ENCODE measurements at regions not wholly inside any gene's neighbourhood (a gene's known extent, or its start where the extent isn't known, plus 50 kb on each side); places are given as distances from the start of the nearest gene placed in this dataset.
"Not testable (repeated sequence)": the region's sequence is repeated elsewhere in the genome, so short reads cannot be mapped to it uniquely, and the experiment has no call there.

DNA sequence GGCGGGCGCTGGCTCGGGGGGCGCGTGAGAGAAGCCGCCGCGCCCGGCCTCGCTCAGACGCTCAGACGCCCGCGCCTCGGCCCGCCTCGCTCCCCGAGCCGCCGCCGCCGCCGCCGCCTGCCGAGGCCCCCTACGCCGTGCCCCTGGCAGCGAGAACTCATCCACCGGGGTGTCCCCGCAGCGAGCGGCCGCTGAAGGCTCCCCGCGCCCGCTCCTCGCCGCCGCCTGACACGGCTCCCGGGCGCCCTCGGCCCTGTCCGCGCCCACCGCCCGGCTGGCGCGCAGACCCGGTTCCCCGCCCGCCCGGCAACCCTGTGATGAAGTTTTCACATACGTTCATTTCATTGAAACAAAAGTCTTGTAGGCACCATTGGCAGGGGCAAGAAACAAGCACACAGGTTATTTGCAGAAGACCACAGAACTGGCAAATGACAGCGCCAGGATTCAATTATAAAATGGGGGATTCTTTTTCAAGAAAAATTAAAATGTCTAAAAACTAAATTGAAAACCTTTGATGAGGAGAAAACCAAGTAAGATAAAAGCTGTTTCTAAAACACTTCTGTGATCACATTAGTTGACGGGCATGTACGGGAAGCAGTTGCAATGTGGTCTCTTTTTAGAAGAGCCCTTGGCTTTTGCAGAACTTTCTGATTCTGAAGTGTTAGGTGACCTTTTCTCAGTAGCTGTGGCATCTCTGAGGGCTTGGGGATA lies 50.5 kb upstream of the TUBA3D start:
- Mint-ChIP-seq H3K27ac (no peak overlapping the region), H3K4me1 (peaks cover 8% of the 10 kb centered on the region), H3K27me3 (peaks cover 82% of the 10 kb centered on the region), H3K36me3 (peaks cover 3% of the 10 kb centered on the region), H3K9me3 (no peaks in the 10 kb centered on the region), H3K4me3 (peak overlapping the region; percentile 50)
- peak; percentile 38 for DNase-seq
- peak; percentile 42 for ATAC-seq (ENCODE audit: low read depth)
- POLR2A ChIA-PET: no interaction called here

GRCh38 chr2:131424605-131425114 lies 51.3 kb upstream of the TUBA3D start:
- POLR2A ChIA-PET; ATAC-seq (ENCODE audit: low read depth); H3K4me1 Mint-ChIP-seq; H3K27ac Mint-ChIP-seq; H3K36me3 Mint-ChIP-seq; H3K9me3 Mint-ChIP-seq; DNase-seq: not testable (repeated sequence)
- Mint-ChIP-seq H3K27me3 (peaks cover 85% of the 10 kb centered on the region), H3K4me3 (peak overlapping the region; percentile 48)

- not testable (repeated sequence) for ATAC-seq (ENCODE audit: low read depth)
Measured at GRCh38 chr2:131420751-131421150, 55.2 kb upstream of the TUBA3D start.

DNA sequence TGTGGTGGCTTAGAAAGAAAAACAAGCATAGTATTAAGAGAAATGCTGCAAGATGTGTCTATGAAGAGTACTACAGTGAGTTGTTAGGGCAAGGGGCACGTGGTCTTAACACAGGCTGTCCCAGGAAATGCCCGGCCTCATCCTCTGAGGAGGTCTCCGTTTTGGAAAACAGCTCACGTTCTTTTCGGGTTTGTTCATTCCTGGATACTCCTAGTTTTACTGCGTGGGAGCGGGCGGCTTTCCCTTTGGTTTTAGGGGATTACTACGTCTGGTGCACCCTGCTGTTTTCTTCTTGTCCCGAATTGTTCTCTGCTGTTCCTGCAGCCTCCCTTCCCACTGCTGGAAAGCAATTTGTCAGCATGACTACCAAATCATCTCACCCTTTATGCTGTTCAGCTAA lies 55.5 kb upstream of the RAB6D start:
- H3K4me3 Mint-ChIP-seq: no peak overlapping the region
- H3K27me3 Mint-ChIP-seq: peaks cover 69% of the 10 kb centered on the region
- no peak overlapping the region for H3K27ac Mint-ChIP-seq
- H3K36me3 Mint-ChIP-seq: no peaks in the 10 kb centered on the region
- POLR2A ChIA-PET: no interaction called here
- no peak for DNase-seq
- H3K4me1 Mint-ChIP-seq: no peaks in the 10 kb centered on the region
- no peaks in the 10 kb centered on the region for H3K9me3 Mint-ChIP-seq
- no peak for ATAC-seq (ENCODE audit: low read depth)

More at GRCh38 chr2:131420751-131421150, 55.2 kb upstream of the TUBA3D start:
- H3K4me3 Mint-ChIP-seq, H3K9me3 Mint-ChIP-seq, POLR2A ChIA-PET, H3K4me1 Mint-ChIP-seq, H3K27ac Mint-ChIP-seq, DNase-seq, H3K36me3 Mint-ChIP-seq: not testable (repeated sequence)
- H3K27me3 Mint-ChIP-seq: peaks cover 69% of the 10 kb centered on the region

DNA sequence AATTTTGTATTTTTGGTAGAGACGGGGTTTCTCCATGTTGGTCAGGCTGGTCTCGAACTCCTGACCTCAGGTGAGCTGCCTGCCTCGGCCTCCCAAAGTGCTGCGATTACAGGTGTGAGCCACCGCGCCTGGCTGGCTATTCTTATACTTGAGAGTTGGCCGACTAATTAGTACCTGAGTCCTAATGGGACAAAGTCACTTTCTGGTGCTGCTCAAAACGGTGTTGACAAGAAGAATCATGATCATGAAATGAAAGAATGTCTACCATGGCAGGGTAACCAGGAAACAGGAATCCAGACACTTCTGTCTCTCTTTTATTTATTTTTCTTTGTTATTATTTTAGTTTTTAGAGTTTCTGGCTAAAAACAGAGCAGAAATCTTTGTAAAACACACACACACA lies 54.7 kb upstream of the RAB6D start:
- Mint-ChIP-seq H3K4me3 (no peak overlapping the region), H3K27ac (no peak overlapping the region), H3K27me3 (peaks cover 66% of the 10 kb centered on the region), H3K4me1 (no peaks in the 10 kb centered on the region), H3K36me3 (no peaks in the 10 kb centered on the region), H3K9me3 (no peaks in the 10 kb centered on the region)
- POLR2A ChIA-PET: no interaction called here
- ATAC-seq (ENCODE audit: low read depth) (no peak), DNase-seq (no peak)

DNA sequence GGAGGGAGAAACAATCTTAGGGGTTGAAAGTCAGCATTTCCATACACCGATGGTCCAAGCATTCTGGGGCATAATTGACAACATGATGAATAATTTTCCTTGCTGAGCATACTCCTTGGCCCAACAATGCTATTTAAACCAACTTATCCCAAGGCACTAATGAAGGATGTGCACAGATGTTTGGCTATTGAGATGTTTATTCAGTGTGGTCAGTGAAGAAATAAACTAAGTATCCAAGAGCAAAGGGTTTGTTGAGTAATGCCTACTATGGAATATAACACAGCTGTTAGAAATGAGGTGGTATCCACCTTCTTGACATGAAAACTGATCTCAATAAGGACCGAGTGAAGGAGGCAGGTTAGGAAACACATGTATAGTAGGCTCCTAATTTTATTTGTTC lies 53.9 kb upstream of the RAB6D start:
- Mint-ChIP-seq H3K9me3 (no peaks in the 10 kb centered on the region), H3K4me1 (peaks cover 4% of the 10 kb centered on the region), H3K4me3 (no peak overlapping the region), H3K36me3 (no peaks in the 10 kb centered on the region), H3K27me3 (peaks cover 64% of the 10 kb centered on the region), H3K27ac (no peak overlapping the region)
- no peak for ATAC-seq (ENCODE audit: low read depth)
- POLR2A ChIA-PET: no interaction called here
- DNase-seq: no peak

GRCh38 chr2:131413785-131414184 lies 49.8 kb upstream of the RAB6D start:
- POLR2A ChIA-PET: interaction anchor here (0.9 kb wide), 1 partner anchor 19 kb away, joined by 3 read pairs; no protein-coding TSS in a partner anchor
- H3K27me3 Mint-ChIP-seq: peaks cover 40% of the 10 kb centered on the region

More at GRCh38 chr2:131413785-131414184, 49.8 kb upstream of the RAB6D start:
- ATAC-seq (ENCODE audit: low read depth): no peak
- no peak for DNase-seq
- Mint-ChIP-seq H3K4me1 (peaks cover 8% of the 10 kb centered on the region), H3K9me3 (no peaks in the 10 kb centered on the region), H3K27ac (no peak overlapping the region), H3K36me3 (no peaks in the 10 kb centered on the region), H3K4me3 (no peak overlapping the region)

Measured in activated naive CD8-positive, alpha-beta T cell treated with anti-CD3 and anti-CD28 coated beads, Interleukin-2, amount 10 ng/mL, durations not matched to agents 7 days and 5 days (primary cell).